OCI-M2 (cell line): ENCODE measurements at regions not wholly inside any gene's neighbourhood (a gene's known extent, or its start where the extent isn't known, plus 50 kb on each side); places are given as distances from the start of the nearest gene placed in this dataset.

ENCODE experiments used
- DNase-seq: peaks from one replicate; lab custom pipeline; 2025; ENCODE audit not compliant: unreplicated experiment; lab: John Stamatoyannopoulos, UW

DNA sequence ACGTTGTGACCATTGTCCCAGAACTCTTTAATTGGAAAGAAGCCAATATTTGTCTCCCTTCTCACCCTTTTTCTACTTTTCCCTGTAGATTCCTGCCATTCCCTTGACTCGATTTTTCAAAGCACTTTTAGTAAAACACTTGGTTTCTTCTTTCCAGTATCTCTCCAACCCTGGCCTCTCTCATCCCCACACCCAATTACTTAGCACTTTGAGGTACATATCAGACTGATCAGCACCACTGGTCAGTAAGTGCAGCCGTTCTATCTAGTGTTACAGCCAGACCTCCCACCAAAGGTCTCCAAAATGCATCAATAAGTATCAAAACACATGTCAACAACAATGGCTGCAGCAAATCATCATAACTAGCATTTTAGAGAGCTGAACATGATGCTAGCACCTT is 141.9 kb downstream of the BTG1 start:
- DNase-seq = no peak

DNA sequence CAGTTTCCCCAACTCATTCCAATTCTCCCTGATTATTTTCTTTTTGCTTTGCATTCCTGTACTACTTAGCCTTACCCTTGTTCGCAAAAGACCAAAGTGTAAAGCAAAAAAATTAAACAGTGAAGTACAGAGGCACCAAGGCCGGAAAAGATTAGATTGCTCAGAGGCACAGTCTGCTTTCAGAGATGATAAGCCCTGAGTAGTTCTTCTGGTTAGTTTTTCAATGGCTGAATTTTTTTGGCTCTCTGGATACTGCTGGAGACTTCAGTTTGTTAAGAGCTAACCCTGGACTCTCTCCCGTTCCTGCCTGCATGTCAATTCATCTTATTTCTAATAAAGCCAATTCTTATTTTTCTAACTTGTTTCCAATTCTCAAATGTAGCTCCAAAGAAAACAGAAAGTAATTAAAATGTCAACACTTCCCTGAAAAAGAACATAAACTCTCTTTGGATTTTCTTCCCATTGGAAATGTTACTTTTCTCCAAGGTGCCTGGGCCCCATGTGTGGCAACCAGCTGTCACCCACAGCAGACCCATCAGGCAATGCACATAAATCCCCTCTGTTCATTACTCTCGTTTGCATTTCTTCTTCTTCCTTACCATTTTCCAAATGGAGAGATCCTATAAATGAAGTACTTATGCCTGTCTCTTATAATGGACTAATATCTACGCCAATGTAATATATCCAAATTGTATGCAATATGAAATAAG is 142.8 kb downstream of the BTG1 start:
- DNase-seq = no peak

- DNase-seq = no peak
Observed at GRCh38 chr12:92002195-92002649, 143.4 kb downstream of the BTG1 start.

DNA sequence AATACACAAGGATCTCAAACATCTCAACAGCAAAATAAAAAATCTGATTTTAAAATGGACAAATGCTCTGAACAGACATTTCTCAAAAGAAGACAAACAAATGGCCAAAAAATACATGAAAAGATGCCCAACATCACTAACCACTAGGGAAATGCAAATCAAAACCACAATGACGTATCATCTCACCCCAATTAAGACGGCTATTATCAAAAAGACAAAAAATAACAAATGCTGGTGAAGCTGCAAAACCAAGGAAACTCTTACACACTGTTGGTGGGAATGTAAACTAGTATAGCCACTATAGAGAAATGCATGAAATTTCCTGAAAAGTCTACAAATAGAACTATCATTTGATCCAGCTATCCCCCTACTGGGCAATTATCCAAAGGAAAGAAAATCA is 145.0 kb downstream of the BTG1 start:
- DNase-seq = no peak

DNA sequence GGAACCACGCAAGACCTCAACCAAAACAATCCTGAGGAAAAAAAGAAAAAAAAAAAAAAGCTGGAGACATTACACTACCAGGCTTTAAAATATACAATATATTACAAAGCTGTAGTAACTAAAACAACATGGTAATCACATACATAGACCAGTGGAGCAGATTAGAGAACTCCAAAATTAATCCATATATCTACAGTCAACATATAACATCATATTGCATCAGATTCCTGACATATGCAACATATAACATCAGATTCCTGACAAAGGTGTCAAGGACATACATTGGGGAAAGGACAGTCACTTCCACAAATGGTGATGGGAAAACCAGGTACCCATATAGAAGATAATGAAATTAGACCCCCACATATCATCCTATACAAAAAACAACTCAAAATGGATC is 145.8 kb downstream of the BTG1 start:
- DNase-seq = no peak

DNA sequence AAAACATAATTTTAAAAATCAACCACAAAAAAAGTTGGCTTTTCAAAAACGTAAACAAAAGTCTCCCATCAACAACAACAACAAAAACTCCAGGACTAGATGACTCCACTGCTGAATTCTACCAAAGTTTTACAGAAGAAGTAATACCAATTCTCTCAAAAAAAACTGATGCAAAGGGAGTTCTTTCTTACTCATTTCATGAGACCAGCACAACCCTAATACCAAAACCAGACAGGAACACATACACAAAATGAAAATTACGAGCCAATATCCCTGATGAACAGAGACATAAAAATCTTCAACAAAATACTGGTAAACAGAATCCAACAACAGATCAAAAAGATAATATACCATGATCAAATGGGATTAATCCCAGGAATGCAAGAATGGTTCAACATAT is 147.3 kb downstream of the BTG1 start:
- DNase-seq = no peak

- no peak for DNase-seq
Observed at GRCh38 chr12:91994208-91994797, 151.3 kb downstream of the BTG1 start.

DNA sequence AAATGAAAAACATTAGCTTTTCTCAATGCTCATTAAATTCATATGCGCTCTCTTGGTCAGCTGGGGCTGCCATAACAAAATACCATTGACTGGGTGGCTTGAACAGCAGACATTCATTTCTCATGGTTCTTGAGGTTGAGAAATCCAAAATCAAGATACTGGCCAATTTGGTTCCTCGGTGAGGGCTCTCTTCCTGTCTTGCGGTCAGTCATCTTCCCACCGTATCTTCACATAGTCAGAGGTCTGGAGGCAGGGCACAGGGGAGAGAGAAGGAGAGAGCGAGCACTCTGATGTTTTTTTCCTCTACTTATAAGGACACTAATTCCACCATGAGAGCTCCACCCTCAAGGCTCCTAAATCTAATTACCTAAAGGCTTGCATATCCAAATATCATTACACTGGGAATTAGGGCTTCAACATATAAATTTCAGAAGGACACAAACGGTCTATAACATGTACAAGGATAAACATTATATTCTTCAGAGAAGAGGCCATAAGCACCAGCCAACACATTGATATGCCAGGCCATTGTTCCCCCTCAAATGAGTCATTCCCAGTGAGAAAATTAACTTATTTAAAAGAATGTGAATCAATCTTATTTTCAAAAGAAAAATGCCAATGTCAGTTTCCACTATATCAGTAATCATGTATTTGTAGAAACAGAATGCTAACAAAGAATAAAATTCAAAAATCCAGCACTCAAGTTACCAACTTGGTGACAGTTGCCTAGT is 152.2 kb downstream of the BTG1 start:
- DNase-seq = no peak

DNA sequence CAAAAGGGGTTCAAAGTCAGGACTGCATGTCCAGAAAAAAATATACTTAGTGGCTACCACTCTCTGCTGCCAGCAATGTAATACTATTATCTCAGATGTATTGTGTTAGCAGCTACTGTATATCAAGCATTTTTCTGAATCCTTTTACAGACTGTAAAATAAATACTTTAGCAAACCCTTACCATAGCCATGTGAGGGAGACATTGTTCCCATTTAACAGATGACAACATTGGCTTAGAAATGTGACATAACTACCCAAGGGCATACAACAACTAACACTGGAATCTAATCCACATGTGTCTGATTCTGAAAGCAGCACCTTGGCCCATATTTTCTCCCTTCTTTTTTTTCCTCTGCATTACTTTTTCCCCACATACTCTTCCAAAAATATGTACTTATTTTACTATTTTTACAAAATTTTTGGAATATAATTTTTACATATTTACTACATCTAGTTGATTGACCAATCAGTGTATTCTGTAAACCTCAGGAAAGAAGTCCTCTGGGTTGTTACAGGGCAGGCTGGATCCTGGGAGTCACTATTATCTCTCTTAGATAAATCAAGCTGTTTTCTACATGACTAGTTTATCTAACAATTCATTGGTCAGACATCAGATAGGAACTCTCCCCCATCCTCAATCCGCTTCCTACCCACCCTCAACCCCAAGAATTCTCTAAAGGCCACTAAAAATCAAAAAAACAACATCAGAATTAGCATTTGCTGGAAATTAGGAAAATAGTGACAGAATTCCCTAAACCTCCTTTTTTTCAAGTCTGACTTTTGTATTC is 154.1 kb downstream of the BTG1 start:
- DNase-seq = no peak

DNA sequence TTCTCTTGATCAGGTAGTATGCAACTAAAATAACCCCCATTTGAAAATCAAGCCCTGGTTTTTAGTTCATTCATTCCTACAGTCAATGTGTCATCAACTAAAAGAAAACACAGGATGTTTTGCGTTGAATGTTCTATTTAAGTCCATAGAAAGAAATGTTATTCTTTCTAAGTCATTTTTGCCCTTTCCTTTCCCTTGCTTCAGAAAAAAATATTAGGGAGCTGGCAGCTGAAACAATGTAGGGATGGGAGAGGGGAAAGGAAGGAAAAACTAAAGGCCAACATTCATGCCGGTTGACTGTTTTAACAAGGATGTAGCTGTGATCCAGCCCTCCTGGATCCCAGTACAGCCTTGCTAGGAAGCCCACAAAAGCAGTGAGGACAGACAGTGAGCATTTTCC is 155.1 kb downstream of the BTG1 start:
- DNase-seq = no peak

- DNase-seq = no peak
Observed at GRCh38 chr12:91989143-91989542, 156.5 kb downstream of the BTG1 start.

GRCh38 chr12:91988086-91988923 is 157.3 kb downstream of the BTG1 start:
- DNase-seq = no peak

DNA sequence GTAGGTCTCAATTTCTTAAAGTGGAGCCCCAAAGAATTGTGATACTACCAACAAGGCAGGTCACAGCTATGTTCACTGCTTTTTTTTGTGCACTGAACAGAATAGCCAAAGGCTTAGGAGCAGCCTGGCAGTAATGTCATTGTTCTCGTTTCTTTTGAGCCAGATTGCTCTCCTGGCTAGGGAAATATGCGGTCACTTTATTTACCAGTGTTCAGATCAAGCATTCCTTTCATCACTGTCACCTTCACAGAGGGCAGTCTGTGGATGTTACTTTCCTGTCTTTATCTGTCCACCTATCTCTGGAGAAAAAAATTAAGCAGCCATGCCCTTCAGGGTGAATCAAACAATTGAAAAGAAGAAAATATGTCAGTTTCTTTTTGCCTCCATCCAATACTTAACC is 159.6 kb downstream of the BTG1 start:
- DNase-seq = no peak

DNA sequence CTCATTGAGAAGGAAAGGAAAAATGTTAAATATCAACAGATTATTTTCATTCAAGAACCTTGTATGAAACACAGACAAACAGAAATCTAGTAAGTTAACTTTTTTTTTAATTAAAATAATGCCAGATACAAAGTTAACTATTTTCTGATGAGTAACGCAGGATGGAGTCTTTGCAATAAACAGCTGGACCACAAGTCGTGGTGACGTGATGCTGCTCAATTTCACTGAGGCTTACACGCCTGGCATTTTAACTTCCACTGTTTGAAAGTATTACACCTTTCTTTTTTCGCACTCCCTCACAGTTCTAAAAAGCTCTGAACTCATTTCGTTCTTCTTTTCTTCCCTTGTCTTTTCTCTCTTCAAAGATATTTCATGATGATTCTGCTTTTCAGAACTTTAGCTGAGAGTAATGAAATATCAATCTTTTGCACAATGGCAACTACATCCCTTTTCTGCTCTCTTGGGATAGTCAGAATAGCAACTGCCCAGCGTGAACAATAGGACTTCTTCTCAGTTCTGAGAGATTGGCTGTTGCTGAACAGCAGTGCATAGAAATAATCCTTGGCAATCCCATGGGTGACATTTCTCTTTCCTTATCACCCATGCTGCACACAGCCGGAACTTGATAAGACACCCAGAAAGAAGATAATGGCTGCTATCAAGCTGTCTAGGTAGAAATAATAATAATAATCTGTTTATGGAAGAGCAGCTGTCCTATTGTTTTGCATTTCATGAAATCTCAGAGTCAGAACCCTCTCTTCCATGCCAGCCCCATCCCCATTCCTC is 160.5 kb downstream of the BTG1 start:
- no peak for DNase-seq

DNA sequence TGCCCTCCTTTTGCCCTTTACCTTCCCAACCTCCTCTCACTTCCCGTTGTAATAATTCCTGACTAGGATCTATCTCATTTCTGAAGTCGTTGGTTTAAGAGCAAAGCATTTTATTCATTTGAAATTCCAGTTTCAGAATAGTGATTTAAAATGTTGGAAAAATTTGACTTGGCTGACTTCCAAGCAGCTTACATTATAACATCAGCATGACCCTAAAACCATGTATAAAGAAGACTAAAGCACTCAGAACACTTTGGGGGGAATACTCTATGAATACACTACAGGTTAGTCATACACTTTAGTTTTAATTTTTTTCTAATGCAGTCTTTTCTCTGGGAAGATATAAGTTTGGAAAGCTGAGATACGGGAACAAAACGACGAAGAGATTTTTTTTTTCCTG is 161.1 kb downstream of the BTG1 start:
- DNase-seq = no peak

- DNase-seq = no peak
Observed at GRCh38 chr12:91983935-91984334, 161.7 kb downstream of the BTG1 start.

- no peak for DNase-seq
Observed at GRCh38 chr12:91982946-91983345, 162.7 kb downstream of the BTG1 start.

DNA sequence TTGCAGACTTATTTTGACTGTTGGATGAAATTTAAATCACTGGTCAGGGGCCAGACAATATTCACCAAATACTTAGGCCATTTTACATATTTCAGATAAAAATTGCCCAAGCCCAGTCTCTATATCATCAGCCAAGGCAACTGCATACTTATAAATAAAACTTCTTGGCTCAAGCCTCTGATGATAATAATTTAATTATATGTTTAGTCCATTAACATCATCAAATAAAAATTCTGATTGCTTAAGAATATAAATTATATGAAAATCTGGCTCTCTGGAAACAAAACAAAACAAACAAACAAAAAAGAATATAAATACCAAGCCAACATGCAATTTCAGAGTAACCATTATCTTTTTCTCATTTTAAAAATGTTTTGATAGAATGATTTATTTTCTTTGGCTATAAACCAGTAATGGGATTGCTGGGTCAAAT is 165.2 kb downstream of the BTG1 start:
- no peak for DNase-seq

GRCh38 chr12:91978143-91978542 is 167.5 kb downstream of the BTG1 start:
- DNase-seq = no peak

GRCh38 chr12:91975891-91976290 is 169.8 kb downstream of the BTG1 start:
- no peak for DNase-seq
